HCT116 (cell line): ENCODE measurements at regions not wholly inside any gene's neighbourhood (a gene's known extent, or its start where the extent isn't known, plus 50 kb on each side); places are given as distances from the start of the nearest gene placed in this dataset.

Experiments
- ATAC-seq: fragments of 200-7000 bp; cut with Tn5 transposase; 2 replicates; pipeline ENCODE4 v1.9.1; 2020; ENCODE audit warnings: mild to moderate bottlenecking, moderate library complexity
- BruUV-seq: library from RNA; stranded (reverse); fragments of 400-500 nt; replicated peaks from 2 replicates; lab custom pipeline; 2021; lab: Mats Ljungman, UMichigan
- CTCF ChIA-PET: fragments of 300-600 bp; sonication (Branson Sonifier 250); formaldehyde crosslinking; loops from one replicate; lab custom pipeline; 2021; ENCODE audit warnings: antibody characterized with exemption; lab: Charles Lee
- POLR2A ChIA-PET: fragments of 300-600, 350-600 bp; sonication (Branson Sonifier 250); formaldehyde crosslinking; loops from one replicate; lab custom pipeline; 2021; ENCODE audit warnings: antibody characterized with exemption; lab: Charles Lee
- RAD21 ChIA-PET, 2 experiments: fragments of 300-600 bp; sonication (Branson Sonifier 250); formaldehyde crosslinking; loops; one replicate each; lab custom pipeline; 2023; ENCODE audit warnings: low total read pairs in 2 of 2; ENCODE audit not compliant: uncharacterized antibody in 2 of 2, unreplicated experiment in 2 of 2, low non-redundant PET in 1 of 2; lab: Charles Lee
- DNase-seq: peaks from one replicate; pipeline ENCODE4 v3.0.0-alpha.2; 2010; ENCODE audit warnings: low read depth, low spot score
- H2AFZ ChIP-seq: fragments of 200-600 bp; shearing (Covaris generic), sonication (generic); 2 replicates; pipeline ENCODE4 v1.6.1; 2017; ENCODE audit warnings: low read depth, mixed run types, mixed read lengths, antibody characterized with exemption, low read length; ENCODE audit not compliant: poor library complexity, severe bottlenecking
- H3K27ac ChIP-seq: 2 replicates; pipeline ENCODE4 v1.5.1; 2012; ENCODE audit warnings: low read depth, low read length
- H3K27me3 ChIP-seq: fragments of 200-600 bp; sonication (generic); 2 replicates; pipeline ENCODE4 v1.6.1; 2016; ENCODE audit warnings: mixed run types, low read length, mixed read lengths; ENCODE audit not compliant: insufficient read depth
- H3K36me3 ChIP-seq, 2 experiments: fragments of 200-500 bp in 1 of 2; fragments of 200-600 bp in 1 of 2; sonication (Bioruptor generic) in 1 of 2; sonication (generic) in 1 of 2; 2 replicates each; pipeline versions ENCODE4 v1.5.1 to v1.6.1; 2014 to 2016; ENCODE audit warnings: low read length in 2 of 2, inconsistent platforms in 1 of 2, mixed read lengths in 1 of 2, mixed run types in 1 of 2; ENCODE audit not compliant: insufficient read depth in 2 of 2, control insufficient read depth in 1 of 2
- H3K4me1 ChIP-seq, 2 experiments: fragments of 200-600 bp in 1 of 2; sonication (generic) in 1 of 2; 2 replicates each; pipeline versions ENCODE4 v1.5.1 to v1.6.1; 2012 to 2017; ENCODE audit warnings: low read length in 2 of 2, inconsistent platforms in 1 of 2, mild to moderate bottlenecking in 1 of 2, mixed read lengths in 1 of 2, mixed run types in 1 of 2, moderate library complexity in 1 of 2; ENCODE audit not compliant: insufficient read depth in 2 of 2, control insufficient read depth in 1 of 2
- H3K4me2 ChIP-seq: fragments of 200-600 bp; sonication (generic); 2 replicates; pipeline ENCODE4 v1.6.1; 2017; ENCODE audit warnings: mixed run types, low read length, mixed read lengths
- H3K4me3 ChIP-seq, 2 experiments: fragments of 200-600 bp in 1 of 2; sonication (generic) in 1 of 2; replicated peaks in 1 of 2; 2 replicates each; pipeline ENCODE4 v1.5.1; 2011 to 2016; ENCODE audit warnings: low read length in 2 of 2, control low read depth in 1 of 2, low read depth in 1 of 2, mild to moderate bottlenecking in 1 of 2, mixed read lengths in 1 of 2, mixed run types in 1 of 2
- H3K79me2 ChIP-seq: fragments of 200-600 bp; sonication (generic); 2 replicates; pipeline ENCODE4 v1.6.1; 2017; ENCODE audit warnings: mild to moderate bottlenecking, mixed run types, low read length, moderate library complexity, mixed read lengths; ENCODE audit not compliant: insufficient read depth
- H3K9ac ChIP-seq: fragments of 200-600 bp; sonication (generic); 2 replicates; pipeline ENCODE4 v1.6.1; 2016; ENCODE audit warnings: low read length, mixed read lengths
- H3K9me2 ChIP-seq: fragments of 200-600 bp; sonication (generic), shearing (Covaris generic); 2 replicates; pipeline ENCODE4 v1.6.1; 2017; ENCODE audit warnings: mixed run types, mild to moderate bottlenecking, moderate library complexity; ENCODE audit not compliant: insufficient read depth
- H3K9me3 ChIP-seq, 2 experiments: fragments of 200-500 bp in 1 of 2; fragments of 200-600 bp in 1 of 2; sonication (Bioruptor generic) in 1 of 2; sonication (generic) in 1 of 2; 2 replicates each; pipeline ENCODE4 v1.6.1; 2014 to 2017; ENCODE audit warnings: low read length in 2 of 2, mixed read lengths in 2 of 2, inconsistent platforms in 1 of 2, low read depth in 1 of 2, mild to moderate bottlenecking in 1 of 2, mixed run types in 1 of 2, moderate library complexity in 1 of 2; ENCODE audit not compliant: control insufficient read depth in 1 of 2, insufficient read depth in 1 of 2
- H4K20me1 ChIP-seq: fragments of 200-600 bp; sonication (generic), shearing (Covaris generic); 2 replicates; pipeline ENCODE4 v1.6.1; 2017; ENCODE audit warnings: mixed run types, mild to moderate bottlenecking, moderate library complexity; ENCODE audit not compliant: insufficient read depth
- ATF3 ChIP-seq: IDR thresholded peaks from 2 replicates; pipeline ENCODE4 v1.6.1; 2012
- CBX3 ChIP-seq: IDR thresholded peaks from 2 replicates; pipeline ENCODE4 v1.6.1; 2012; ENCODE audit warnings: low read depth
- EGR1 ChIP-seq: IDR thresholded peaks from 2 replicates; pipeline ENCODE4 v1.6.1; 2012; ENCODE audit warnings: low read depth
- ELF1 ChIP-seq: IDR thresholded peaks from 2 replicates; pipeline ENCODE4 v1.6.1; 2012; ENCODE audit warnings: low read depth, borderline replicate concordance
- EZH2phosphoT487 ChIP-seq: fragments of 200-600 bp; IDR thresholded peaks from 2 replicates; pipeline ENCODE4 v1.6.1; 2018; ENCODE audit warnings: antibody characterized with exemption, borderline replicate concordance
- MAX ChIP-seq: IDR thresholded peaks from 2 replicates; pipeline ENCODE4 v1.6.1; 2012
- RAD21 ChIP-seq: IDR thresholded peaks from 2 replicates; pipeline ENCODE4 v1.6.1; 2012; ENCODE audit warnings: low read depth, mild to moderate bottlenecking
- SIN3A ChIP-seq: IDR thresholded peaks from 2 replicates; pipeline ENCODE4 v1.6.1; 2012; ENCODE audit warnings: low read depth
- TCF7L2 ChIP-seq: IDR thresholded peaks from 2 replicates; pipeline ENCODE4 v1.7.0; 2011; ENCODE audit warnings: borderline replicate concordance, inconsistent platforms; ENCODE audit not compliant: insufficient read depth, insufficient read length; ENCODE audit errors: extremely low read depth
- YY1 ChIP-seq: IDR thresholded peaks from 2 replicates; pipeline ENCODE4 v1.6.1; 2011; ENCODE audit warnings: low read length, low read depth, moderate library complexity, mild to moderate bottlenecking; ENCODE audit not compliant: insufficient replicate concordance; ENCODE audit errors: extremely low read depth
- ZFX ChIP-seq: fragments of 450-650 bp; IDR thresholded peaks from 2 replicates; pipeline ENCODE4 v1.6.1; 2017
- intact Hi-C: fragments of 100-400 bp; cut with micrococcal nuclease; formaldehyde crosslinking; loops from 2 replicates; pipeline ENCODE4 v1.10.0; 2022
- TF ChIP-seq, protein P1 (sequence below): IDR thresholded peaks from 2 replicates; pipeline ENCODE4 v1.6.1; 2012; ENCODE audit warnings: low read depth
- TF ChIP-seq, protein P2 (sequence below), 3 experiments: fragments of 200-600 bp in 1 of 3; sonication (generic) in 1 of 3; IDR thresholded peaks in 2 of 3; conservative IDR thresholded peaks in 1 of 3; 2 replicates each; pipeline ENCODE4 v1.5.1; 2012 to 2017; ENCODE audit warnings: low read depth in 2 of 3, low read length in 2 of 3, antibody characterized with exemption in 1 of 3, borderline replicate concordance in 1 of 3, control low read depth in 1 of 3, mild to moderate bottlenecking in 1 of 3, mixed read lengths in 1 of 3, mixed run types in 1 of 3, moderate library complexity in 1 of 3; ENCODE audit not compliant: insufficient read depth in 1 of 3

GRCh38 chr14:82431031-82431430 is 897.4 kb upstream of the SEL1L start:
- no peak overlapping the region for H3K4me2 ChIP-seq
- ATAC-seq = no peak
- ChIA-PET CTCF (no interaction called here), RAD21 (no interaction called here), POLR2A (no interaction called here)
- no peak overlapping the region for H3K27ac ChIP-seq
- no peaks in the 10 kb centered on the region for H3K27me3 ChIP-seq
- TF ChIP-seq CBX3 (no peak), SIN3A (no peak)
- TF ChIP-seq, protein P1, sequence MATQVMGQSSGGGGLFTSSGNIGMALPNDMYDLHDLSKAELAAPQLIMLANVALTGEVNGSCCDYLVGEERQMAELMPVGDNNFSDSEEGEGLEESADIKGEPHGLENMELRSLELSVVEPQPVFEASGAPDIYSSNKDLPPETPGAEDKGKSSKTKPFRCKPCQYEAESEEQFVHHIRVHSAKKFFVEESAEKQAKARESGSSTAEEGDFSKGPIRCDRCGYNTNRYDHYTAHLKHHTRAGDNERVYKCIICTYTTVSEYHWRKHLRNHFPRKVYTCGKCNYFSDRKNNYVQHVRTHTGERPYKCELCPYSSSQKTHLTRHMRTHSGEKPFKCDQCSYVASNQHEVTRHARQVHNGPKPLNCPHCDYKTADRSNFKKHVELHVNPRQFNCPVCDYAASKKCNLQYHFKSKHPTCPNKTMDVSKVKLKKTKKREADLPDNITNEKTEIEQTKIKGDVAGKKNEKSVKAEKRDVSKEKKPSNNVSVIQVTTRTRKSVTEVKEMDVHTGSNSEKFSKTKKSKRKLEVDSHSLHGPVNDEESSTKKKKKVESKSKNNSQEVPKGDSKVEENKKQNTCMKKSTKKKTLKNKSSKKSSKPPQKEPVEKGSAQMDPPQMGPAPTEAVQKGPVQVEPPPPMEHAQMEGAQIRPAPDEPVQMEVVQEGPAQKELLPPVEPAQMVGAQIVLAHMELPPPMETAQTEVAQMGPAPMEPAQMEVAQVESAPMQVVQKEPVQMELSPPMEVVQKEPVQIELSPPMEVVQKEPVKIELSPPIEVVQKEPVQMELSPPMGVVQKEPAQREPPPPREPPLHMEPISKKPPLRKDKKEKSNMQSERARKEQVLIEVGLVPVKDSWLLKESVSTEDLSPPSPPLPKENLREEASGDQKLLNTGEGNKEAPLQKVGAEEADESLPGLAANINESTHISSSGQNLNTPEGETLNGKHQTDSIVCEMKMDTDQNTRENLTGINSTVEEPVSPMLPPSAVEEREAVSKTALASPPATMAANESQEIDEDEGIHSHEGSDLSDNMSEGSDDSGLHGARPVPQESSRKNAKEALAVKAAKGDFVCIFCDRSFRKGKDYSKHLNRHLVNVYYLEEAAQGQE = no peak
- no TSS peak for BruUV-seq
- H3K9ac ChIP-seq = no peak overlapping the region
- DNase-seq = no peak
- no peaks in the 10 kb centered on the region for H3K9me2 ChIP-seq
- H3K79me2 ChIP-seq = no peaks in the 10 kb centered on the region
- H3K36me3 ChIP-seq = no peaks in the 10 kb centered on the region
- peaks cover 5 to 41% of the 10 kb centered on the region in 2 experiments; a peak in 2 of 4 replicates for H3K9me3 ChIP-seq
- intact Hi-C loops = no loop called here
- no peak overlapping the region for H2AFZ ChIP-seq
- no peaks in the 10 kb centered on the region for H4K20me1 ChIP-seq
- no peak overlapping the region for H3K4me3 ChIP-seq
- no peaks in the 10 kb centered on the region for H3K4me1 ChIP-seq

DNA sequence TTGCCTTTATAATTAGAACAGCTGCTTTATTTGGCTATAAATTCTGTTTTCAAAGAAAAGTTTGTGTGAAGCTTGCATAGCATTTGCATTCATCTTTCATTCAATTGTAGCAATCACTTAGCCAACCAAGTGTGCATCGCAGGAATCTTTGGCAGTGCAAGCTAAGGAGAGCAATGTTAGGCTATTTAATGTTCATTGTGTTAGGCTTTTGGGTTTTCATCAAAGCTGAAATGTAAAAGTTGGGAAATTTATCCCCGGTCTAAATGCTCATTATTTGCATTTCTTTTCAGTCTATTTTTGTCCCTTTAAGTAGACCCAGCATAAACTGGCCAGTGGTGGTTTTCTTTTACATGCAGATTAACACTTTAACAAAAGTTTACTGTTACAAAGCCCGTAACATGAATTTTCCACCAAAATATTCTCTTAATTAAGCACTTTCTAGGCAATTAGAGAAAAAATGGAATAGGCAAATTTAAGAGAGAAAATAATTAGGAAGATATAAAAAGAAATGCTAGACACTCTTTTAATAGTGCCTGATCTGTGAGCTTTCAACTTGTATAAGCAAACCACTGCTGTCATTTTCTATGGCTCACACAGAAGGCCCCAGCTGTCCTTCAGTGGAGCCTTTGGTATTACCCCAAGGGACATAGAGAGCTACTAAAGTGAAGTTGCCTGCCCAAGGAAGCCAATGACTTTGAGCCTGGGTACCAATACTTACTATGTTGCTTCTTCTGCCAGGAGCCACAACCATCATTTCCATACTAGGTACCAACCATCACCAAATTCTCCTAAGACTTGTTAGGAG is 898.9 kb upstream of the SEL1L start:
- H4K20me1 ChIP-seq = no peaks in the 10 kb centered on the region
- H3K27ac ChIP-seq = no peak overlapping the region
- H2AFZ ChIP-seq = no peak overlapping the region
- no peaks in the 10 kb centered on the region for H3K4me1 ChIP-seq
- no peaks in the 10 kb centered on the region for H3K79me2 ChIP-seq
- H3K9ac ChIP-seq = no peak overlapping the region
- BruUV-seq = no TSS peak
- H3K9me2 ChIP-seq = no peaks in the 10 kb centered on the region
- intact Hi-C loops = no loop called here
- no peaks in the 10 kb centered on the region for H3K36me3 ChIP-seq
- RAD21 ChIA-PET = no interaction called here
- ATAC-seq (no peak), DNase-seq (no peak)
- H3K27me3 ChIP-seq = no peaks in the 10 kb centered on the region
- POLR2A ChIA-PET = no interaction called here
- peaks cover 8 to 40% of the 10 kb centered on the region in 2 experiments; a peak in 2 of 4 replicates for H3K9me3 ChIP-seq
- H3K4me2 ChIP-seq = no peak overlapping the region
- H3K4me3 ChIP-seq = no peak overlapping the region
- CTCF ChIA-PET = no interaction called here
- TF ChIP-seq MAX = no peak
- no peak for TF ChIP-seq YY1
- TF ChIP-seq ELF1 = no peak
- TF ChIP-seq, protein P2, sequence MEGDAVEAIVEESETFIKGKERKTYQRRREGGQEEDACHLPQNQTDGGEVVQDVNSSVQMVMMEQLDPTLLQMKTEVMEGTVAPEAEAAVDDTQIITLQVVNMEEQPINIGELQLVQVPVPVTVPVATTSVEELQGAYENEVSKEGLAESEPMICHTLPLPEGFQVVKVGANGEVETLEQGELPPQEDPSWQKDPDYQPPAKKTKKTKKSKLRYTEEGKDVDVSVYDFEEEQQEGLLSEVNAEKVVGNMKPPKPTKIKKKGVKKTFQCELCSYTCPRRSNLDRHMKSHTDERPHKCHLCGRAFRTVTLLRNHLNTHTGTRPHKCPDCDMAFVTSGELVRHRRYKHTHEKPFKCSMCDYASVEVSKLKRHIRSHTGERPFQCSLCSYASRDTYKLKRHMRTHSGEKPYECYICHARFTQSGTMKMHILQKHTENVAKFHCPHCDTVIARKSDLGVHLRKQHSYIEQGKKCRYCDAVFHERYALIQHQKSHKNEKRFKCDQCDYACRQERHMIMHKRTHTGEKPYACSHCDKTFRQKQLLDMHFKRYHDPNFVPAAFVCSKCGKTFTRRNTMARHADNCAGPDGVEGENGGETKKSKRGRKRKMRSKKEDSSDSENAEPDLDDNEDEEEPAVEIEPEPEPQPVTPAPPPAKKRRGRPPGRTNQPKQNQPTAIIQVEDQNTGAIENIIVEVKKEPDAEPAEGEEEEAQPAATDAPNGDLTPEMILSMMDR (IDR thresholded peaks at IDR 0.05 in 2 of 3, conservative IDR thresholded peaks at IDR 0.05 in 1 of 3; ENCODE audit: borderline replicate concordance in 1 of 3, insufficient read depth in 1 of 3, low read depth in 2 of 3, low read length in 2 of 3) = no peak
- no peak for TF ChIP-seq ATF3
- TF ChIP-seq RAD21 = no peak
- no peak for TF ChIP-seq ZFX
- TF ChIP-seq EZH2phosphoT487 = no peak
- no peak for TF ChIP-seq CBX3
- no peak for TF ChIP-seq TCF7L2
- no peak for TF ChIP-seq EGR1
- no peak for TF ChIP-seq SIN3A
